ENCODE measurements at regions not wholly inside any gene's neighbourhood (a gene's known extent, or its start where the extent isn't known, plus 50 kb on each side); places are given as distances from the start of the nearest gene placed in this dataset.

DNA sequence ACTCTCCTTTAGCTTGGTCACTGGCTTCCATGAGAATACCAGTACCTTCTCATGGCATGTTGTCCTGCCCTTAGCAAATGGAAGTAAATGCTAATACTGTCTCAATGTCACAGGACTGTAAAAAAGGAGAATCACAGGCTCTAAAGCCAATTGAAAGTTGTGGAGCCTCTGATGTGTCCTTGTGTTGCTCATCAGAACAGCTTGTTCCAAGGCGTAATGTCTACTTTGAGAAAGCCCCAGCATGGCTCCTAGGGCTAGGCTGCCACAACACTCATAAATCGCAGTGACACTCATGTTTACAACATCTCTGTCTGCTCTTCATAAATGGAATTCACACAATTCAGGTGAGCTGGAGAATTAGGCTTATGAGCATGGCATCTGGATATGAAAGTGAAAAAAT is 94.9 kb downstream of the ACTL7B start:
- H4K20me1 ChIP-seq (ENCODE audit: insufficient read depth, low read length), result no peaks in the 10 kb centered on the region
- TF ChIP-seq, protein P1, sequence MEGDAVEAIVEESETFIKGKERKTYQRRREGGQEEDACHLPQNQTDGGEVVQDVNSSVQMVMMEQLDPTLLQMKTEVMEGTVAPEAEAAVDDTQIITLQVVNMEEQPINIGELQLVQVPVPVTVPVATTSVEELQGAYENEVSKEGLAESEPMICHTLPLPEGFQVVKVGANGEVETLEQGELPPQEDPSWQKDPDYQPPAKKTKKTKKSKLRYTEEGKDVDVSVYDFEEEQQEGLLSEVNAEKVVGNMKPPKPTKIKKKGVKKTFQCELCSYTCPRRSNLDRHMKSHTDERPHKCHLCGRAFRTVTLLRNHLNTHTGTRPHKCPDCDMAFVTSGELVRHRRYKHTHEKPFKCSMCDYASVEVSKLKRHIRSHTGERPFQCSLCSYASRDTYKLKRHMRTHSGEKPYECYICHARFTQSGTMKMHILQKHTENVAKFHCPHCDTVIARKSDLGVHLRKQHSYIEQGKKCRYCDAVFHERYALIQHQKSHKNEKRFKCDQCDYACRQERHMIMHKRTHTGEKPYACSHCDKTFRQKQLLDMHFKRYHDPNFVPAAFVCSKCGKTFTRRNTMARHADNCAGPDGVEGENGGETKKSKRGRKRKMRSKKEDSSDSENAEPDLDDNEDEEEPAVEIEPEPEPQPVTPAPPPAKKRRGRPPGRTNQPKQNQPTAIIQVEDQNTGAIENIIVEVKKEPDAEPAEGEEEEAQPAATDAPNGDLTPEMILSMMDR (IDR thresholded peaks at IDR 0.05; ENCODE audit: low read depth, low read length), result no peak
- no peak for TF ChIP-seq EZH2phosphoT487 (IDR thresholded peaks at IDR 0.05; ENCODE audit: low read depth)

DNA sequence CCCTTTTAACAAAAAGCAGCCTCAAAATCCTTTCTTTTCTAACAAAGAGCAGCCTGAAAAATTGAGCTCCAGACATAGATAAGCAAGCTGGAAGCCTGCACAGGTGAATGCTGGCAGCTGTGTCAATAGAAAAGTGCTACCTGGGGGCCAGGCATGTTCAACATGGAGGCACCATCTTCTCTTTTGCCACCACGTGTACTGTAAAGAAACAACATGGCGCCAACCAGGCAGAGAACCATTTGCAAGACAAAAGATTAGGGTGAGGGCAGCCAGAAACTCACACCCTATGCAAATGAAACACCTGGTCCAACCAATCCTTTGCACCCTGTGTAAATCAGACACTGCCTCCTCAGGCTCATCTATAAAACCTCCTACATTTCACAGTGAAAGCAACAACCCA is 96.0 kb downstream of the ACTL7B start:
- no peaks in the 10 kb centered on the region for H3K79me2 ChIP-seq (ENCODE audit: low read length)
- no peak overlapping the region for H3K27ac ChIP-seq (ENCODE audit: low read length)
- no peak overlapping the region for H3K4me3 ChIP-seq (ENCODE audit: low read length)
- no peak overlapping the region for H3K9ac ChIP-seq (ENCODE audit: low read length)
- no peaks in the 10 kb centered on the region for H3K4me1 ChIP-seq (ENCODE audit: low read length)
- TF ChIP-seq EZH2phosphoT487 (IDR thresholded peaks at IDR 0.05; ENCODE audit: low read depth), result no peak
- TF ChIP-seq, protein P1 (IDR thresholded peaks at IDR 0.05; ENCODE audit: low read depth, low read length), result no peak
- no peaks in the 10 kb centered on the region; the same call in 1 of the 2 replicates for H3K27me3 ChIP-seq (ENCODE audit: low read depth, low read length)
- no peaks in the 10 kb centered on the region for H3K36me3 ChIP-seq (replicated peaks; ENCODE audit: low read depth, low read length)
- no peaks in the 10 kb centered on the region for H4K20me1 ChIP-seq (ENCODE audit: insufficient read depth, low read length)
- H3K9me3 ChIP-seq (ENCODE audit: insufficient read depth, low read length), result no peaks in the 10 kb centered on the region
- H2AFZ ChIP-seq (ENCODE audit: low read depth, low read length), result no peak overlapping the region
- no peak overlapping the region for H3K4me2 ChIP-seq (ENCODE audit: low read length)

More for the DNA sequence above, 94.9 kb downstream of the ACTL7B start:
- no peaks in the 10 kb centered on the region for H3K79me2 ChIP-seq (ENCODE audit: low read length)
- H3K36me3 ChIP-seq (replicated peaks; ENCODE audit: low read depth, low read length), result no peaks in the 10 kb centered on the region
- no peak overlapping the region for H3K4me3 ChIP-seq (ENCODE audit: low read length)
- no peaks in the 10 kb centered on the region for H3K4me1 ChIP-seq (ENCODE audit: low read length)
- no peak overlapping the region for H3K27ac ChIP-seq (ENCODE audit: low read length)
- no peak overlapping the region for H3K9ac ChIP-seq (ENCODE audit: low read length)
- H3K27me3 ChIP-seq (ENCODE audit: low read depth, low read length), result no peaks in the 10 kb centered on the region
- no peak overlapping the region for H2AFZ ChIP-seq (ENCODE audit: low read depth, low read length)
- no peaks in the 10 kb centered on the region for H3K9me3 ChIP-seq (ENCODE audit: insufficient read depth, low read length)
- H3K4me2 ChIP-seq (ENCODE audit: low read length), result no peak overlapping the region

DNA sequence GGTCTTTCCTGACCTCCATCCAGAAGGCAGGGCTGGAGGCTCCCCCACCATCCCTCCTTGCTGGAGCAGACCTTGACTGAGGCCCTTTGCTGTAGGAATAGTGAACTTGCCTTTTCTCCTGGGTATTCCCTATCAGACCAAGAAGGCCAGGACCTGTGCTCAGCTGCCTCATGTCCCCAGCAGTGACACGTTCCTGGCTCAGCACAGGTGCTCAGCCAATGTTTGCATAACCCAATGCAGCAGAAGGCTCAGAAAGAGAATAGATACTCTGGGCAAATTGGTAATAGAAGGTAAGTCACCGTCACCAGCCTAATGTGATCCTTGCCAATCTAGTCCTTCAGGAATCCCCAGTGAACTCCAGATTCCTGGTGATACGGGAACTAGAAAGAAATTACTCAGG is 96.4 kb downstream of the ACTL7B start:
- Histone ChIP-seq H3K27me3 (ENCODE audit: low read depth, low read length) (no peaks in the 10 kb centered on the region; the same call in 1 of the 2 replicates), H4K20me1 (ENCODE audit: insufficient read depth, low read length) (no peaks in the 10 kb centered on the region), H3K4me3 (ENCODE audit: low read length) (no peak overlapping the region), H3K27ac (ENCODE audit: low read length) (no peak overlapping the region), H3K79me2 (ENCODE audit: low read length) (no peaks in the 10 kb centered on the region), H3K4me1 (ENCODE audit: low read length) (no peaks in the 10 kb centered on the region), H3K9me3 (ENCODE audit: insufficient read depth, low read length) (no peaks in the 10 kb centered on the region), H2AFZ (ENCODE audit: low read depth, low read length) (no peak overlapping the region), H3K4me2 (ENCODE audit: low read length) (no peak overlapping the region), H3K36me3 (replicated peaks; ENCODE audit: low read depth, low read length) (no peaks in the 10 kb centered on the region), H3K9ac (ENCODE audit: low read length) (no peak overlapping the region)
- TF ChIP-seq, protein P1 (IDR thresholded peaks at IDR 0.05; ENCODE audit: low read depth, low read length), result no peak
- TF ChIP-seq EZH2phosphoT487 (IDR thresholded peaks at IDR 0.05; ENCODE audit: low read depth), result no peak

DNA sequence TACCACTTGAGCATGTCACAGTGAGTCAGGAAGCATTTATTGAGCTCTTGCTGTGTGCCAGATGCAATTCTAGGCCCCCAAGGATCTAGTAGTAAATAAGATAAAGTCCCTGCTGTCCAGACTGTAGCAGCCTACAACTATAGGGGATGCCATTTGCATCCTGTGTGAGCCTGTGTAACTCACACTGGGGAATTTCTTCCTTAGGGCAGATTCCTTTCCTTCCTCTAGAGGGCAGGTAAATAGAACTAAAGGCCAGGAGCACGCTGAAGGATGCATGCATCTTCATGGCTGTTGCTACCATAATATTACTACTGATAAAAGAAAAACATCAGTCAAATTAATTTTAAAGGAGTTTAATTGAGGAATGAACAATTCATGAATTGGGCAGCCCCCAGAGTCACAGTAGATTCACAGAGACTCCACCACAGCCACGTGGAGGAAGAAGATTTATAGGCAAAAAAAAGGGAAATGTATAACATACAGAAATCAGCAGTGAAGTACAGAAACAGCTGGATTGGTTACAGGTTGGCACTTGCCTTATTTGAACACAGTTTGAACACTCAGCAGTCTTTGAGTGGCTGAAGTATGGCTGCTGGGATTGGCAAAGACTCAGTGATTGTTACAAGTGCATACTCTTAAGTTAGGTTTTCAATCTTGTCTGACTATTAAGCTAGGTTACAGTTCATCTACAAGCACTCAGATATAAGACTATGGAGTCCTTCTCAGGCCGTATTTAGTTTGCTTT is 98.9 kb downstream of the ACTL7B start:
- Histone ChIP-seq H3K79me2 (ENCODE audit: low read length) (no peaks in the 10 kb centered on the region), H3K4me3 (ENCODE audit: low read length) (no peak overlapping the region), H3K27me3 (ENCODE audit: low read depth, low read length) (no peaks in the 10 kb centered on the region; the same call in 1 of the 2 replicates), H4K20me1 (ENCODE audit: insufficient read depth, low read length) (no peaks in the 10 kb centered on the region), H3K36me3 (replicated peaks; ENCODE audit: low read depth, low read length) (no peaks in the 10 kb centered on the region), H3K9me3 (ENCODE audit: insufficient read depth, low read length) (no peaks in the 10 kb centered on the region), H2AFZ (ENCODE audit: low read depth, low read length) (no peak overlapping the region), H3K4me2 (ENCODE audit: low read length) (no peak overlapping the region), H3K27ac (ENCODE audit: low read length) (no peak overlapping the region), H3K9ac (ENCODE audit: low read length) (no peak overlapping the region), H3K4me1 (ENCODE audit: low read length) (no peaks in the 10 kb centered on the region)
- no peak for TF ChIP-seq EZH2phosphoT487 (IDR thresholded peaks at IDR 0.05; ENCODE audit: low read depth)
- TF ChIP-seq, protein P1 (IDR thresholded peaks at IDR 0.05; ENCODE audit: low read depth, low read length), result no peak
